ENCODE measurements at regions not wholly inside any gene's neighbourhood (a gene's known extent, or its start where the extent isn't known, plus 50 kb on each side); places are given as distances from the start of the nearest gene placed in this dataset.

GRCh38 chr14:97077253-97077653, 280.1 kb downstream of the VRK1 start:
- intact Hi-C loops (cut with DNase I; ENCODE audit: low total_unique reads): no loop called here
- H3K4me3 ChIP-seq: no peak overlapping the region
- H3K9me3 ChIP-seq: no peaks in the 10 kb centered on the region
- H3K27ac ChIP-seq: no peak overlapping the region
- no peaks in the 10 kb centered on the region for H3K4me1 ChIP-seq
- peak in 1 of 2 donors; percentile 18 for DNase-seq (ENCODE audit: low spot score in 2 of 2)
- H3K27me3 ChIP-seq: no peaks in the 10 kb centered on the region
- H3K36me3 ChIP-seq: no peaks in the 10 kb centered on the region
- TF ChIP-seq CTCF (IDR thresholded peaks at IDR 0.05) (no peak), POLR2AphosphoS5 (IDR thresholded peaks at IDR 0.05) (no peak), POLR2A (IDR thresholded peaks at IDR 0.05) (no peak)

- no peaks in the 10 kb centered on the region for H3K36me3 ChIP-seq
- TF ChIP-seq CTCF (IDR thresholded peaks at IDR 0.05) (no peak), POLR2A (IDR thresholded peaks at IDR 0.05) (no peak), POLR2AphosphoS5 (IDR thresholded peaks at IDR 0.05) (no peak)
- no peaks in the 10 kb centered on the region for H3K4me1 ChIP-seq
- H3K9me3 ChIP-seq: no peaks in the 10 kb centered on the region
- H3K27ac ChIP-seq: no peak overlapping the region
- DNase-seq (ENCODE audit: low spot score in 2 of 2): no peak
- intact Hi-C loops (cut with DNase I; ENCODE audit: low total_unique reads): no loop called here
- no peak overlapping the region for H3K4me3 ChIP-seq
- H3K27me3 ChIP-seq: no peaks in the 10 kb centered on the region
These were observed 280.5 kb downstream of the VRK1 start for GRCh38 chr14:97077687-97078086.

- intact Hi-C loops (cut with DNase I; ENCODE audit: low total_unique reads): no loop called here
- H3K4me3 ChIP-seq: no peak overlapping the region
- no peak for DNase-seq (ENCODE audit: low spot score in 2 of 2)
- no peak overlapping the region for H3K27ac ChIP-seq
- H3K27me3 ChIP-seq: no peaks in the 10 kb centered on the region
- H3K9me3 ChIP-seq: peaks cover 7 to 8% of the 10 kb centered on the region in 2 donors
- no peaks in the 10 kb centered on the region for H3K4me1 ChIP-seq
- no peaks in the 10 kb centered on the region for H3K36me3 ChIP-seq
- no peak for TF ChIP-seq POLR2A (IDR thresholded peaks at IDR 0.05)
- TF ChIP-seq POLR2AphosphoS5 (IDR thresholded peaks at IDR 0.05): no peak
- no peak for TF ChIP-seq CTCF (IDR thresholded peaks at IDR 0.05)
These were observed 283.8 kb downstream of the VRK1 start for GRCh38 chr14:97080991-97081390.

GRCh38 chr14:97095269-97095668, 298.1 kb downstream of the VRK1 start:
- no peak overlapping the region for H3K27ac ChIP-seq
- intact Hi-C loops (cut with DNase I; ENCODE audit: low total_unique reads): no loop called here
- no peaks in the 10 kb centered on the region for H3K36me3 ChIP-seq
- H3K27me3 ChIP-seq: peaks cover 0 to 4% of the 10 kb centered on the region in 2 donors
- no peak overlapping the region for H3K4me3 ChIP-seq
- no peak for TF ChIP-seq CTCF (IDR thresholded peaks at IDR 0.05)
- no peak for DNase-seq (ENCODE audit: low spot score in 2 of 2)
- H3K9me3 ChIP-seq: no peaks in the 10 kb centered on the region
- H3K4me1 ChIP-seq: no peaks in the 10 kb centered on the region

- intact Hi-C loops (cut with DNase I; ENCODE audit: low total_unique reads): no loop called here
- Histone ChIP-seq H3K27ac (no peak overlapping the region), H3K36me3 (no peaks in the 10 kb centered on the region), H3K4me3 (no peak overlapping the region), H3K9me3 (no peaks in the 10 kb centered on the region), H3K27me3 (peaks cover 0 to 4% of the 10 kb centered on the region in 2 donors), H3K4me1 (no peaks in the 10 kb centered on the region)
- TF ChIP-seq POLR2A (IDR thresholded peaks at IDR 0.05) (no peak), POLR2AphosphoS5 (IDR thresholded peaks at IDR 0.05) (no peak), CTCF (IDR thresholded peaks at IDR 0.05) (no peak)
- no peak for DNase-seq (ENCODE audit: low spot score in 2 of 2)
These were observed 300.1 kb downstream of the VRK1 start for GRCh38 chr14:97097296-97097695.

All from breast epithelium (tissue), 4 donors.